Mesothelial cell of epicardium (in vitro differentiated cells): ENCODE measurements at regions not wholly inside any gene's neighbourhood (a gene's known extent, or its start where the extent isn't known, plus 50 kb on each side); places are given as distances from the start of the nearest gene placed in this dataset.

ENCODE experiments used
- DNase-seq, 2 experiments: peaks; one replicate each; pipeline ENCODE4 v3.0.0; 2021; ENCODE audit warnings: low spot score in 2 of 2; ENCODE audit not compliant: unreplicated experiment in 2 of 2
- H3K27ac Mint-ChIP-seq: 2 replicates; pipeline ENCODE4 v1.8.0; 2021; ENCODE audit warnings: mixed read lengths
- H3K27me3 Mint-ChIP-seq: 2 replicates; pipeline ENCODE4 v1.8.0; 2021; ENCODE audit warnings: low read depth, mixed read lengths
- H3K36me3 Mint-ChIP-seq: 2 replicates; pipeline ENCODE4 v1.8.0; 2021; ENCODE audit warnings: mixed read lengths
- H3K4me1 Mint-ChIP-seq: 2 replicates; pipeline ENCODE4 v1.8.0; 2021; ENCODE audit warnings: mixed read lengths
- H3K4me3 Mint-ChIP-seq: 2 replicates; pipeline ENCODE4 v1.8.0; 2021; ENCODE audit warnings: mild to moderate bottlenecking, moderate library complexity, mixed read lengths
- H3K9me3 Mint-ChIP-seq: 2 replicates; pipeline ENCODE4 v1.8.0; 2021; ENCODE audit warnings: mixed read lengths
- TF ChIP-seq, protein P1 (sequence below): fragments of 200-600 bp; sonication (generic); IDR thresholded peaks from one replicate; pipeline ENCODE4 v1.5.0; 2021; ENCODE audit warnings: antibody characterized with exemption; ENCODE audit not compliant: unreplicated experiment

DNA sequence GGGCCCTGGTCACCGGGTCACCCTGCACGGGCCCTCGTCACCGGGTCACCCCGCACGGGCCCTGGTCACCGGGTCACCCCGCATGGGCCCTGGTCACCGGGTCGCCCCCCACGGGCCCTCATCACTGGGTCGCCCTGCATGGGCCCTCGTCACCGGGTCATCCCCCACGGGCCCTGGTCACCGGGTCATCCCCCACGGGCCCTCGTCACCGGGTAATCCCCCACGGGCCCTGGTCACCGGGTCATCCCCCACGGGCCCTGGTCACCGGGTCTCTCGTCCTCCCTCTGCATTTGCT, 77.6 kb downstream of the RIPK4 start:
- H3K27ac Mint-ChIP-seq: no peak overlapping the region
- H3K27me3 Mint-ChIP-seq: no peaks in the 10 kb centered on the region
- H3K4me1 Mint-ChIP-seq: peaks cover 22% of the 10 kb centered on the region
- no peak overlapping the region for H3K4me3 Mint-ChIP-seq
- no peak for DNase-seq
- H3K36me3 Mint-ChIP-seq: no peaks in the 10 kb centered on the region
- TF ChIP-seq, protein P1, sequence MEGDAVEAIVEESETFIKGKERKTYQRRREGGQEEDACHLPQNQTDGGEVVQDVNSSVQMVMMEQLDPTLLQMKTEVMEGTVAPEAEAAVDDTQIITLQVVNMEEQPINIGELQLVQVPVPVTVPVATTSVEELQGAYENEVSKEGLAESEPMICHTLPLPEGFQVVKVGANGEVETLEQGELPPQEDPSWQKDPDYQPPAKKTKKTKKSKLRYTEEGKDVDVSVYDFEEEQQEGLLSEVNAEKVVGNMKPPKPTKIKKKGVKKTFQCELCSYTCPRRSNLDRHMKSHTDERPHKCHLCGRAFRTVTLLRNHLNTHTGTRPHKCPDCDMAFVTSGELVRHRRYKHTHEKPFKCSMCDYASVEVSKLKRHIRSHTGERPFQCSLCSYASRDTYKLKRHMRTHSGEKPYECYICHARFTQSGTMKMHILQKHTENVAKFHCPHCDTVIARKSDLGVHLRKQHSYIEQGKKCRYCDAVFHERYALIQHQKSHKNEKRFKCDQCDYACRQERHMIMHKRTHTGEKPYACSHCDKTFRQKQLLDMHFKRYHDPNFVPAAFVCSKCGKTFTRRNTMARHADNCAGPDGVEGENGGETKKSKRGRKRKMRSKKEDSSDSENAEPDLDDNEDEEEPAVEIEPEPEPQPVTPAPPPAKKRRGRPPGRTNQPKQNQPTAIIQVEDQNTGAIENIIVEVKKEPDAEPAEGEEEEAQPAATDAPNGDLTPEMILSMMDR: no peak
- no peaks in the 10 kb centered on the region for H3K9me3 Mint-ChIP-seq

DNA sequence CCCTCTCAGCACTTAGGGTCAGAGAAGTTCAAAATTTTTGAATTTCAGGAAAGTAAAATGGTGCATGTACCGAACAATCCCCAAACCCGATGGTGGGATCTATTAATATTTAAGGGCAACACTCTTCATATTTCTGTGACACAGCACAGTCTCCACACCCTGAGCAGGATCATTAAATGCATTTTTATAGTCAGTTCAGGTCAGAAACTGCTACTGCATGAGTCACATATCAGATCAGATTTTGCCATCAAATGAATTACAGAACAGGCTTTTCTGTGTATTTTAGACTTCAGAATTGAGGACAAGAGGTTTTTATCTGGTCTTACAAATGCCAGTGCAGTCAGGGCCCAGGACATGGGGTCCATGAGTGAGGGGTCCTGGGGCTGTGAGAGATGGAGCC, 79.2 kb downstream of the RIPK4 start:
- TF ChIP-seq, protein P1: no peak
- no peaks in the 10 kb centered on the region for H3K9me3 Mint-ChIP-seq
- no peak overlapping the region for H3K4me3 Mint-ChIP-seq
- DNase-seq: no peak
- H3K27me3 Mint-ChIP-seq: no peaks in the 10 kb centered on the region
- H3K27ac Mint-ChIP-seq: no peak overlapping the region
- H3K4me1 Mint-ChIP-seq: peaks cover 37% of the 10 kb centered on the region
- no peaks in the 10 kb centered on the region for H3K36me3 Mint-ChIP-seq

GRCh38 chr21:41686664-41687063, 80.2 kb downstream of the RIPK4 start:
- no peak for DNase-seq
- Mint-ChIP-seq H3K27ac (no peak overlapping the region), H3K4me1 (peaks cover 42% of the 10 kb centered on the region), H3K4me3 (no peak overlapping the region), H3K36me3 (no peaks in the 10 kb centered on the region), H3K9me3 (no peaks in the 10 kb centered on the region), H3K27me3 (no peaks in the 10 kb centered on the region)
- TF ChIP-seq, protein P1: no peak

GRCh38 chr21:41685511-41686149, 81.2 kb downstream of the RIPK4 start:
- no peaks in the 10 kb centered on the region for H3K36me3 Mint-ChIP-seq
- peaks cover 49% of the 10 kb centered on the region for H3K4me1 Mint-ChIP-seq
- no peaks in the 10 kb centered on the region for H3K27me3 Mint-ChIP-seq
- H3K9me3 Mint-ChIP-seq: no peaks in the 10 kb centered on the region
- DNase-seq: no peak
- TF ChIP-seq, protein P1: no peak
- peak overlapping the region; percentile 34 for H3K27ac Mint-ChIP-seq
- no peak overlapping the region for H3K4me3 Mint-ChIP-seq

GRCh38 chr21:41684381-41685245, 82.2 kb downstream of the RIPK4 start:
- DNase-seq: no peak
- Mint-ChIP-seq H3K4me3 (no peak overlapping the region), H3K4me1 (peaks cover 58% of the 10 kb centered on the region), H3K9me3 (no peaks in the 10 kb centered on the region), H3K36me3 (no peaks in the 10 kb centered on the region), H3K27me3 (no peaks in the 10 kb centered on the region), H3K27ac (peak overlapping the region; percentile 90)
- TF ChIP-seq, protein P1: no peak
